Islet of Langerhans (tissue), 1 donor: ENCODE measurements at regions not wholly inside any gene's neighbourhood (a gene's known extent, or its start where the extent isn't known, plus 50 kb on each side); places are given as distances from the start of the nearest gene placed in this dataset.
"Not testable (repeated sequence)": the region's sequence is repeated elsewhere in the genome, so short reads cannot be mapped to it uniquely, and the experiment has no call there.

Source experiments
- FAIRE-seq: peaks from one replicate; lab custom pipeline; 2011; peaks lifted over from hg19 to GRCh38; lab: Jason Lieb, UNC

- FAIRE-seq, result no peak
Observed at GRCh38 chr16:25637236-25637635, 54.5 kb upstream of the HS3ST4 start.

GRCh38 chr16:25636662-25637061, 55.1 kb upstream of the HS3ST4 start:
- FAIRE-seq, result no peak

- no peak for FAIRE-seq
Observed at GRCh38 chr16:25635454-25635853, 56.3 kb upstream of the HS3ST4 start.

GRCh38 chr16:25633549-25633948, 58.2 kb upstream of the HS3ST4 start:
- no peak for FAIRE-seq

- FAIRE-seq, result no peak
Observed at GRCh38 chr16:25628766-25629165, 63.0 kb upstream of the HS3ST4 start.

GRCh38 chr16:25627641-25628040, 64.1 kb upstream of the HS3ST4 start:
- FAIRE-seq, result no peak

GRCh38 chr16:25626172-25626571, 65.6 kb upstream of the HS3ST4 start:
- FAIRE-seq, result no peak

GRCh38 chr16:25625620-25626019, 66.1 kb upstream of the HS3ST4 start:
- FAIRE-seq, result no peak

GRCh38 chr16:25614716-25615265, 77.0 kb upstream of the HS3ST4 start:
- no peak for FAIRE-seq

- no peak for FAIRE-seq
Observed at GRCh38 chr16:25613931-25614330, 77.8 kb upstream of the HS3ST4 start.

GRCh38 chr16:25608002-25608401, 83.8 kb upstream of the HS3ST4 start:
- FAIRE-seq, result no peak

- FAIRE-seq, result no peak
Observed at GRCh38 chr16:25606069-25606468, 85.7 kb upstream of the HS3ST4 start.

GRCh38 chr16:25605381-25605780, 86.4 kb upstream of the HS3ST4 start:
- no peak for FAIRE-seq

- not testable (repeated sequence) for FAIRE-seq
Observed at GRCh38 chr16:25601306-25601705, 90.5 kb upstream of the HS3ST4 start.

GRCh38 chr16:25596194-25596593, 95.6 kb upstream of the HS3ST4 start:
- FAIRE-seq, result no peak

GRCh38 chr16:25593260-25593659, 98.5 kb upstream of the HS3ST4 start:
- FAIRE-seq, result no peak

GRCh38 chr16:25587783-25588182, 104.0 kb upstream of the HS3ST4 start:
- FAIRE-seq, result no peak

- no peak for FAIRE-seq
Observed at GRCh38 chr16:25586826-25587225, 104.9 kb upstream of the HS3ST4 start.

- no peak for FAIRE-seq
Observed at GRCh38 chr16:25585526-25585925, 106.2 kb upstream of the HS3ST4 start.

GRCh38 chr16:25580041-25580440, 111.7 kb upstream of the HS3ST4 start:
- FAIRE-seq, result no peak

- no peak for FAIRE-seq
Observed at GRCh38 chr16:25575363-25575762, 116.4 kb upstream of the HS3ST4 start.

- FAIRE-seq, result no peak
Observed at GRCh38 chr16:25571712-25572111, 120.0 kb upstream of the HS3ST4 start.

- no peak for FAIRE-seq
Observed at GRCh38 chr16:25570131-25570530, 121.6 kb upstream of the HS3ST4 start.

GRCh38 chr16:25568991-25569390, 122.8 kb upstream of the HS3ST4 start:
- FAIRE-seq, result no peak

GRCh38 chr16:25566183-25566582, 125.6 kb upstream of the HS3ST4 start:
- FAIRE-seq, result no peak
